ENCODE measurements at regions not wholly inside any gene's neighbourhood (a gene's known extent, or its start where the extent isn't known, plus 50 kb on each side); places are given as distances from the start of the nearest gene placed in this dataset.
A peak's percentile ranks its signal among the peaks of the same experiment; 100 is the strongest.

DNA sequence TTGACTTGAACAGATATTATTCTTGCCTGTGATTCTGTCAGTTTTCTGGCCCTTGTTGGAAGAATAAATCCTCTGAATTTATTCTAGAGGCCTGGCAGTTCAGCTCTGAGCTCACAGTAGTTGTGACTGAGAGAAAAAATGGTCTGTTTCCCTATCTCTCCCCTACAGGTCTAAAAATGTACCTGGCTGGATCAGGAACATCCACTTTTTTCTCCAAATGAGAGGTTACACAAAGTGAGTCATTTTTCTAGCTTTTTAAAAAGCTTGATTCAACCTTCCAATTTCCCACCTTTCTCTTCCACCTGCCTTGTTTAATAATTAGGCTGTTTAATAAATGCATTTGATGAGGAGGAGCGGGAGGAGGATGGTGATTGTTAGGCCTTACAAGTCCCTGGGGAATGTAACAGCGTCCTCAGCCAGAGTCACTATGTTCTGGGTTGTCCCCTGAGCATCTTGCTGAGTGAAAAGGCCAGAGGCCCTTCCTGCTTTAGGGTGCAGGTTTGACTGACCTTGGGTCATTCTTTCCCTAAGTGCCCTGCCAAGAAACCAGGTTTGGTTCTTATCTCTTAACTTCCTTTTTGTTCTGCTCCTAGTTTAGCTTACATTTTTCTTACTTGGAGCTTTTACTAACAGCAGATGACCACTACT lies 91.7 kb upstream of the FUT8 start:
- no peak overlapping the region for H3K9ac ChIP-seq (ENCODE audit: insufficient read length)
- TF ChIP-seq EZH2 (IDR thresholded peaks at IDR 0.05) (no peak), FOXP2 (optimal IDR thresholded peaks at IDR 0.05; ENCODE audit: control extremely low read depth, extremely low read length, insufficient read depth) (no peak), POLR2AphosphoS5 (IDR thresholded peaks at IDR 0.05; ENCODE audit: borderline replicate concordance, low read depth, low read length) (no peak)
- no peak overlapping the region for H3K4me3 ChIP-seq

DNA sequence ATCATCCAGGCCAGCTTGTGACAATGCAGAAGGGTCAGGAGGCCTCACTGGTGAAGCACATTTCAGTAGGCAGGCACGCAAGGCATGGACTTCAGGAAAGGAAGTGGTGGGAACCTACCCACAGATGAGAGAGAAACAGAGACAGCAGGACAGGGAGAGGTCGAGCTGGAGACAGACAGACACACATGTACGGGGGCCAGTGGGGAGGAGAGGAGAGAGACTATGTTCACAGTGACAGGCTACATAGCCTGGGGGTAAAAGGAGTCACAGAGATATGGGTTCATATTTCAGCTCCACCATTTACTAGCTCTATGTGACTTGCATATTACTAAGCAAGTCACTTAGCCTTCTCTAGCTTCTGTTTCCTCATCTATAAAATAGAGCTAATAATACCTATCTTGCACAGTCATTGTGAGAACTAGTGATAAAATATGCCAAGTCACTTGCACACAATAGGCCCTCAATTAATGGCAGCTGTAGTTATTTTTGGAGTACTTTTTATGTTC lies 91.1 kb upstream of the FUT8 start:
- Histone ChIP-seq H3K4me3 (no peak overlapping the region), H3K36me3 (ENCODE audit: insufficient read depth, low read length) (no peaks in the 10 kb centered on the region), H3K27ac (peak overlapping the region; percentile 32; the same call in 1 of the 2 replicates), H3K9ac (ENCODE audit: insufficient read length) (no peak overlapping the region), H3K9me3 (ENCODE audit: low read depth, low read length) (no peaks in the 10 kb centered on the region)
- no peak for DNase-seq (ENCODE audit: low read depth, low spot score)
- TF ChIP-seq FOXP2 (optimal IDR thresholded peaks at IDR 0.05; ENCODE audit: control extremely low read depth, extremely low read length, insufficient read depth), result no peak
- no peak for TF ChIP-seq EZH2 (IDR thresholded peaks at IDR 0.05)
- TF ChIP-seq POLR2AphosphoS5 (IDR thresholded peaks at IDR 0.05; ENCODE audit: borderline replicate concordance, low read depth, low read length), result no peak

More for the DNA sequence above, 91.7 kb upstream of the FUT8 start:
- no peaks in the 10 kb centered on the region for H3K9me3 ChIP-seq (ENCODE audit: low read depth, low read length)
- DNase-seq (ENCODE audit: low read depth, low spot score), result no peak
- peak overlapping the region; percentile 32; the same call in 1 of the 2 replicates for H3K27ac ChIP-seq
- no peaks in the 10 kb centered on the region for H3K36me3 ChIP-seq (ENCODE audit: insufficient read depth, low read length)

DNA sequence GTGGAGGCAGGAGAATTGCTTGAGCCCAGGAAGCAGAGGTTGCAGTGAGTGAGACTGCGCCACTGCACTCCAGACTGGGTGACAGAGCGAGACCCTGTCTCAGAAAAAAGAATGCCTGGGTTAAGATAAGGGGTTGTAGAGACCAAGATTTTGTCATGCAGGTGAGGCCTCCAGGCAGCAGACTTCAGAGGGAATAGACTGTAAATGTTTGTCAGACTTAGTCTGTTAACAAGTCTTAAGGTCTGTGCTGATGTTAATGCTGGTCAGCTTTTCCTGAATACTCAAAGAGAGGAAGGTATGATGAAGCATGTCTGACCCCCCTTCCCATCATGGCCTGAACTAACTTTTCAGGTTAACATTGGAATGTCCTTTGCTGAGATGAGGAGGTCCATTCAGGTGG lies 83.0 kb upstream of the FUT8 start:
- no peak for DNase-seq (ENCODE audit: low read depth, low spot score)
- Histone ChIP-seq H3K4me3 (no peak overlapping the region), H3K9ac (ENCODE audit: insufficient read length) (no peak overlapping the region), H3K9me3 (ENCODE audit: low read depth, low read length) (no peaks in the 10 kb centered on the region; the same call in 1 of the 2 replicates), H3K36me3 (ENCODE audit: insufficient read depth, low read length) (no peaks in the 10 kb centered on the region), H3K27ac (no peak overlapping the region)
- TF ChIP-seq EZH2 (IDR thresholded peaks at IDR 0.05) (no peak), FOXP2 (optimal IDR thresholded peaks at IDR 0.05; ENCODE audit: control extremely low read depth, extremely low read length, insufficient read depth) (no peak), POLR2AphosphoS5 (IDR thresholded peaks at IDR 0.05; ENCODE audit: borderline replicate concordance, low read depth, low read length) (no peak)

DNA sequence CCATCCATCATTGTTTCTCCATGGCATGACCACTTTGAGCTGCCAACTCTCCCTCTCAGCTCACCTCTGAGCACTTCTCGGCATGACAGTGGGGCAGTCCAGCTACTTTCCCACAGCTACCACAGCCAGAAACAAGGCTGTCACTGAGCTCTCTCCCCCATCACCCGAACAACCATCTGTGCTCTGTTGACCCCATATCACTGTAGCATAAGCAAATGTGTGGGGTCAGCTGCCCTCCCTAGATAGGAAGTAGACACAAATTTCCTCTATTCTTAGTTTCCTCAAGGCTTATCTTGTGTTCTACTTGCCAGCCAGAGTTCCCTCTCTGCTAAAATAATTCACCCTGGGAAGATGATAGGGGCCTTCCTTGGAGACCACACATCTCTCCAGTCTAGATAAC lies 82.6 kb upstream of the FUT8 start:
- TF ChIP-seq EZH2 (IDR thresholded peaks at IDR 0.05) (no peak), FOXP2 (optimal IDR thresholded peaks at IDR 0.05; ENCODE audit: control extremely low read depth, extremely low read length, insufficient read depth) (no peak), POLR2AphosphoS5 (IDR thresholded peaks at IDR 0.05; ENCODE audit: borderline replicate concordance, low read depth, low read length) (no peak)
- no peak for DNase-seq (ENCODE audit: low read depth, low spot score)
- Histone ChIP-seq H3K27ac (peak overlapping the region; percentile 71), H3K9me3 (ENCODE audit: low read depth, low read length) (no peaks in the 10 kb centered on the region; the same call in 1 of the 2 replicates), H3K4me3 (no peak overlapping the region), H3K9ac (ENCODE audit: insufficient read length) (no peak overlapping the region), H3K36me3 (ENCODE audit: insufficient read depth, low read length) (no peaks in the 10 kb centered on the region)

DNA sequence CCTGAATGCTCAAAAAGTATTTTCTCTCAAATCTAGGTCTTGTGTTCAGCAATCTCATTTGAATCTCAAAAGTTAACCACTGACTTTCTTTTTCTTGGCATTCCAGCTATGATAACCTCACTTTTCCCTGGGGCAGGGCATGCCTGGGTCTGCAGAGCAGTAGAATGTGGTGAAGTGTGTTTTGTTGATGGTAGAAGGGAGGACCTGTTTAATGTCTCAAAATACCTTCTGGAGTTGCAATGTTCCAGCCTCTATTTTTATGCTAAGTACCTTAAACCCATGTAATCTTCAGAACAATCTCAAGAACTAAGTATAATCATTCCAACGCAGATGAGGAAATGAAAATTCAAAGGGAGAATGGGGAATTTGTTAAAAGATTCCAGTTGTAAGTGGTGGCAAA lies 82.1 kb upstream of the FUT8 start:
- no peak for TF ChIP-seq POLR2AphosphoS5 (IDR thresholded peaks at IDR 0.05; ENCODE audit: borderline replicate concordance, low read depth, low read length)
- no peak for TF ChIP-seq EZH2 (IDR thresholded peaks at IDR 0.05)
- TF ChIP-seq FOXP2 (optimal IDR thresholded peaks at IDR 0.05; ENCODE audit: control extremely low read depth, extremely low read length, insufficient read depth), result no peak
- Histone ChIP-seq H3K27ac (peak overlapping the region; percentile 71), H3K9me3 (ENCODE audit: low read depth, low read length) (no peaks in the 10 kb centered on the region; the same call in 1 of the 2 replicates)

DNA sequence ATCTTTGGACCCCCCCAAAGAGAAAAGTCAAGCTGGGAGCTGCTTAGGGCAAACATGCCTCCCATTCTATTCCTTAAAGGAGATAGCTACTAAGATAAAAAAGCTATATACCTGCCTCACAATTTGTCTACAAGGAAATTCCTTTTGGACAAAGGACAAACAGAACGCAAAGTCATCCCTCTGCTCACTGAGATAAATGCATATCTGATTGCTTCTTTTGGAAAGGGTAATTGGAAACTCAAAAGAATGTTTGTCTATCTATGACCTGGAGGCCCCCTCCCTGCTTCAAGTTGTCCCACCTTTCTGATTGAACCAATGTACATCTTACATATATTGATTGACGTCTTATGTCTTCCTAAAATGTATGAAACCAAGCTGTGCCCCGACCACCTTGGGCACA lies 80.9 kb upstream of the FUT8 start:
- H3K9me3 ChIP-seq (ENCODE audit: low read depth, low read length), result no peaks in the 10 kb centered on the region; the same call in 1 of the 2 replicates
- TF ChIP-seq FOXP2 (optimal IDR thresholded peaks at IDR 0.05; ENCODE audit: control extremely low read depth, extremely low read length, insufficient read depth), result no peak
- TF ChIP-seq EZH2 (IDR thresholded peaks at IDR 0.05), result no peak
- no peak for TF ChIP-seq POLR2AphosphoS5 (IDR thresholded peaks at IDR 0.05; ENCODE audit: borderline replicate concordance, low read depth, low read length)
- no peaks in the 10 kb centered on the region for H3K36me3 ChIP-seq (ENCODE audit: insufficient read depth, low read length)
- no peak for DNase-seq (ENCODE audit: low read depth, low spot score)
- H3K27ac ChIP-seq, result peak overlapping the region; percentile 96
- H3K9ac ChIP-seq (ENCODE audit: insufficient read length), result no peak overlapping the region
- H3K4me3 ChIP-seq, result no peak overlapping the region

More for the DNA sequence above, 82.1 kb upstream of the FUT8 start:
- Histone ChIP-seq H3K36me3 (ENCODE audit: insufficient read depth, low read length) (no peaks in the 10 kb centered on the region), H3K4me3 (no peak overlapping the region), H3K9ac (ENCODE audit: insufficient read length) (no peak overlapping the region)
- no peak for DNase-seq (ENCODE audit: low read depth, low spot score)

DNA sequence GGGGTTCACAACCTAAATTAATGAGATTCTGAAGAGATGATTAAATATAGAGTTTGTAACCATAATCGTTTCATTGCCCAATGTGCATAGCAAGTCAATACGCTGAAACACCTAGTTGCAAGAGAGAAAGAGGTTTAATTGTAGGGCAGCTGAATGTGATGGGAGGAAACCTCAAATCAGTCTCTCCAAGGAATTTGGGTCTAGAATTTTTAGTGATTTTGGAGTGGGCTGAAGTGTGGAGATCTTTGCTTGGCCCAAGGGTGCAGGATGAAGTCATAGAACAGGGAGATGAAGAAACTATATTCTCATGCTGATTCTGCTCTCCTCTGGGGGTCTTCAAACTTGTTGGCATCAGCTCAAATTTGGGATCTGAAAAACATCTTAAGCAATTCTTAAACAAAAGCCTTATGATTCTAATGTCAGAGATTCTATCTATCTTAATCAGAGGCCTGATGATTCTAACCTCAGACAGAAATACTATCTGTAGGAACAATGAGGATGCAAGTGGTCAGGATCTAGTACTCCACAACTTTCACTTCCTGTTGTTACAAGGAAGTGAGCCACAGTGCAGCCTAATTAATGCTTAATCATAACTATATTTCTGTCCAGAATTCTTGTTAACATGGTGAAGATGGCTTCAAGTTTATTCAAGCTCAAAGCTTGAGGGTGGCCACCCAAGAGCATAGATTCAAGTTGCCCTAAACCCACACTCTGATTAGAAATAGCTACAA lies 80.2 kb upstream of the FUT8 start:
- DNase-seq (ENCODE audit: low read depth, low spot score), result no peak
- Histone ChIP-seq H3K27ac (peak overlapping the region; percentile 96), H3K9ac (ENCODE audit: insufficient read length) (no peak overlapping the region), H3K4me3 (no peak overlapping the region), H3K36me3 (ENCODE audit: insufficient read depth, low read length) (no peaks in the 10 kb centered on the region), H3K9me3 (ENCODE audit: low read depth, low read length) (no peaks in the 10 kb centered on the region; the same call in 1 of the 2 replicates)
- TF ChIP-seq POLR2AphosphoS5 (IDR thresholded peaks at IDR 0.05; ENCODE audit: borderline replicate concordance, low read depth, low read length) (no peak), FOXP2 (optimal IDR thresholded peaks at IDR 0.05; ENCODE audit: control extremely low read depth, extremely low read length, insufficient read depth) (no peak), EZH2 (IDR thresholded peaks at IDR 0.05) (no peak)

DNA sequence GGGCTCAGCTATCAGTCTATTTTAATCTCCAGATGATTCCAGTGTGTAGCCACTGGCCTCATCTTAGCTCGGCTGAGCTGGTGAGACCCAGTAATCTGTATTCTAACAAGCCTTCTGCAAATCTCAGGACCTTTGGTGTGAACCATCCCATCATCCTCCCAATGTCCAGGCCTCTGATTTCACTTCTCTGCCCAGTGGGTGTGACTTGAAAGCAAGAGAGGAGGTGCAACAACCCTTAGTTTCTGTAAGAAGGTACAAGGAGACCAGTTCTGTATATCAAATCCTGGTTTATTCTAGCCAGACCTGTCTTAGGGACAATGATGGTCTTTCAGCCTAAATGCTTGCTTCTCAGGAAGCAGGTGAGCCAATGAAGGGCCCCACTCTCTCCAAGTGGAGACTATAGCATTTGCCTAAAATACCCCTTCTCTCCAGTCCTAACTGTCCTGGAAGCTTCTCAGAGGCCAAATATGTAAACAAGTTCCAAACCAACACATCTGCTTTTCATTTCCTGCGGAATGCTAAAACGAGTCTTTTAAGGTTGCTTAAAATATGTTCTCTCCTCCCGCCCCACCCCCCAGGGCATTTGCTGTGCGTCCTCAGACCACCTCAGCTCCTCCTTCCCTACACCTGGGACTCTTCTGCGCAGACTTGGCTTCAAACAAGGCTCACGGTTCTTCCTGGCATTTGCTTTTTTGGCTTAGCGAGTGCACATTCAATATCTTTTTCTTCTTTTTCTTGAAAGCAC lies 78.4 kb upstream of the FUT8 start:
- Histone ChIP-seq H3K9me3 (ENCODE audit: low read depth, low read length) (no peaks in the 10 kb centered on the region; the same call in 1 of the 2 replicates), H3K9ac (ENCODE audit: insufficient read length) (peak overlapping the region; percentile 75), H3K36me3 (ENCODE audit: insufficient read depth, low read length) (no peaks in the 10 kb centered on the region), H3K4me3 (peak overlapping the region; percentile 66), H3K27ac (peak overlapping the region; percentile 96)
- no peak for TF ChIP-seq EZH2 (IDR thresholded peaks at IDR 0.05)
- TF ChIP-seq FOXP2 (optimal IDR thresholded peaks at IDR 0.05; ENCODE audit: control extremely low read depth, extremely low read length, insufficient read depth), result peak; percentile 81
- peak; percentile 33; the same call in 1 of the 2 replicates for TF ChIP-seq POLR2AphosphoS5 (IDR thresholded peaks at IDR 0.05; ENCODE audit: borderline replicate concordance, low read depth, low read length)
- peak; percentile 90 for DNase-seq (ENCODE audit: low read depth, low spot score)
